OCI-LY7 (cell line): ENCODE measurements at regions not wholly inside any gene's neighbourhood (a gene's known extent, or its start where the extent isn't known, plus 50 kb on each side); places are given as distances from the start of the nearest gene placed in this dataset.

Experiments
- EZH2phosphoT487 ChIP-seq: fragments of 200-600 bp; sonication (generic); IDR thresholded peaks from 2 replicates; pipeline ENCODE4 v1.6.1; 2018; ENCODE audit warnings: low read depth, borderline replicate concordance, mild to moderate bottlenecking, mixed run types, antibody characterized with exemption, low read length, moderate library complexity, mixed read lengths
- TF ChIP-seq, protein P1 (sequence below): fragments of 200-600 bp; sonication (generic); conservative IDR thresholded peaks from 2 replicates; pipeline ENCODE4 v1.5.1; 2014; ENCODE audit warnings: mild to moderate bottlenecking, antibody characterized with exemption, low read length, moderate library complexity, mixed read lengths

DNA sequence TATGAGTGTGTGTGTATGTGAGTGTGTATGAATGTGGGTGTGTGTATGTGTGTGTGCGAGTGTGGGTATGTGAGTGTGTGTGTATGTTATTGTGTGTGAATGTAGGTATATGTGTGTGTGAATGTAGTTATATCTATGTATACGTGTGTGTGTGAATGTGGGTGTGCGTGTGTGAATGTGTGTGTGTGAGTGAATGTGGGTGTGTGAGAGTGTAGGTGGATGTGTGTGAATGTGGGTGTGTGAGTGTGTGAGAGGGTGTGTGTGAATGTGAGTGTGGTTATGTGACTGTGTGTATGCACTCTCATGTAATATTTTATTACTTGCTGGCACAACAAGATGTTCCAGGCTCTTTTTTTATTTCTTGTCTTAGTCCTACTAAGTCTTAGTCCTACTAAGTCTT lies 513.4 kb upstream of the B3GAT1 start:
- TF ChIP-seq, protein P1, sequence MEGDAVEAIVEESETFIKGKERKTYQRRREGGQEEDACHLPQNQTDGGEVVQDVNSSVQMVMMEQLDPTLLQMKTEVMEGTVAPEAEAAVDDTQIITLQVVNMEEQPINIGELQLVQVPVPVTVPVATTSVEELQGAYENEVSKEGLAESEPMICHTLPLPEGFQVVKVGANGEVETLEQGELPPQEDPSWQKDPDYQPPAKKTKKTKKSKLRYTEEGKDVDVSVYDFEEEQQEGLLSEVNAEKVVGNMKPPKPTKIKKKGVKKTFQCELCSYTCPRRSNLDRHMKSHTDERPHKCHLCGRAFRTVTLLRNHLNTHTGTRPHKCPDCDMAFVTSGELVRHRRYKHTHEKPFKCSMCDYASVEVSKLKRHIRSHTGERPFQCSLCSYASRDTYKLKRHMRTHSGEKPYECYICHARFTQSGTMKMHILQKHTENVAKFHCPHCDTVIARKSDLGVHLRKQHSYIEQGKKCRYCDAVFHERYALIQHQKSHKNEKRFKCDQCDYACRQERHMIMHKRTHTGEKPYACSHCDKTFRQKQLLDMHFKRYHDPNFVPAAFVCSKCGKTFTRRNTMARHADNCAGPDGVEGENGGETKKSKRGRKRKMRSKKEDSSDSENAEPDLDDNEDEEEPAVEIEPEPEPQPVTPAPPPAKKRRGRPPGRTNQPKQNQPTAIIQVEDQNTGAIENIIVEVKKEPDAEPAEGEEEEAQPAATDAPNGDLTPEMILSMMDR = no peak
- no peak for TF ChIP-seq EZH2phosphoT487
